SU-DHL-6 (cell line): ENCODE measurements at regions not wholly inside any gene's neighbourhood (a gene's known extent, or its start where the extent isn't known, plus 50 kb on each side); places are given as distances from the start of the nearest gene placed in this dataset.

ENCODE experiments used
- H2AFZ ChIP-seq: fragments of 200-600 bp; sonication (generic); 2 replicates; pipeline ENCODE4 v1.6.1; 2014; ENCODE audit warnings: low read depth, mild to moderate bottlenecking, moderate library complexity, mixed read lengths, antibody characterized with exemption, low read length; ENCODE audit not compliant: severe bottlenecking
- H3F3A ChIP-seq: fragments of 200-600 bp; shearing (Covaris generic); 2 replicates; pipeline ENCODE4 v1.6.0; 2016; ENCODE audit warnings: antibody characterized with exemption, mild to moderate bottlenecking; ENCODE audit not compliant: insufficient read depth
- H3K27ac ChIP-seq: fragments of 200-600 bp; sonication (generic); 2 replicates; pipeline ENCODE4 v1.5.1; 2016; ENCODE audit warnings: low read depth, mild to moderate bottlenecking, low read length, moderate library complexity, mixed read lengths
- H3K27me3 ChIP-seq: fragments of 200-600 bp; sonication (generic), shearing (Covaris generic); 2 replicates; pipeline ENCODE4 v1.6.0; 2014; ENCODE audit warnings: mild to moderate bottlenecking, low read length
- H3K36me3 ChIP-seq: fragments of 200-600 bp; sonication (generic); 2 replicates; pipeline ENCODE4 v1.6.1; 2014; ENCODE audit warnings: mild to moderate bottlenecking, low read length, mixed read lengths
- H3K4me2 ChIP-seq: fragments of 300-600, 200-600 bp; shearing (Covaris generic), sonication (generic); 2 replicates; pipeline ENCODE4 v1.6.0; 2014; ENCODE audit warnings: low read length, low read depth, mild to moderate bottlenecking; ENCODE audit not compliant: poor library complexity, severe bottlenecking
- H3K4me3 ChIP-seq: fragments of 200-600 bp; sonication (generic); 2 replicates; pipeline ENCODE4 v1.5.1; 2014; ENCODE audit warnings: antibody characterized with exemption, low read length, mild to moderate bottlenecking, mixed read lengths; ENCODE audit not compliant: insufficient read depth, poor library complexity, severe bottlenecking
- H3K79me2 ChIP-seq: fragments of 200-600 bp; sonication (generic); 2 replicates; pipeline ENCODE4 v1.6.1; 2014; ENCODE audit warnings: mild to moderate bottlenecking, low read length, moderate library complexity; ENCODE audit not compliant: insufficient read depth
- H3K9ac ChIP-seq: fragments of 200-600 bp; sonication (generic); 2 replicates; pipeline ENCODE4 v1.7.0; 2014; ENCODE audit warnings: mild to moderate bottlenecking, low read length
- H3K9me2 ChIP-seq: fragments of 200-600 bp; sonication (generic); replicated peaks from 2 replicates; pipeline ENCODE4 v1.6.1; 2014; ENCODE audit warnings: low read length; ENCODE audit not compliant: insufficient read depth
- H3K9me3 ChIP-seq: fragments of 200-600 bp; sonication (generic); 2 replicates; pipeline ENCODE4 v1.6.1; 2014; ENCODE audit warnings: low read length, mixed read lengths; ENCODE audit not compliant: insufficient read depth
- H4K20me1 ChIP-seq: fragments of 200-600 bp; sonication (generic); 2 replicates; pipeline ENCODE4 v1.6.1; 2014; ENCODE audit warnings: low read depth, mild to moderate bottlenecking, antibody characterized with exemption, low read length, moderate library complexity, mixed read lengths
- CTCF ChIP-seq: fragments of 200-600 bp; sonication (generic); IDR thresholded peaks from one replicate; pipeline ENCODE4 v1.5.1; 2017; ENCODE audit warnings: antibody characterized with exemption, mild to moderate bottlenecking, low read length, moderate library complexity; ENCODE audit not compliant: insufficient read depth, poor library complexity, severe bottlenecking
- EZH2phosphoT487 ChIP-seq: fragments of 200-600 bp; sonication (generic), shearing (Covaris generic); conservative IDR thresholded peaks from 2 replicates; pipeline ENCODE4 v1.6.1; 2018; ENCODE audit warnings: mild to moderate bottlenecking, antibody characterized with exemption, low read length, moderate library complexity, mixed read lengths

GRCh38 chr6:74061201-74061600 lies 365.2 kb downstream of the CD109 start:
- TF ChIP-seq EZH2phosphoT487 (no peak), CTCF (no peak)
- H3K9ac ChIP-seq = no peak overlapping the region
- no peaks in the 10 kb centered on the region for H4K20me1 ChIP-seq
- H3K79me2 ChIP-seq = no peaks in the 10 kb centered on the region
- H3K27ac ChIP-seq = no peak overlapping the region
- H3K9me2 ChIP-seq = no peaks in the 10 kb centered on the region
- no peak overlapping the region for H3K4me2 ChIP-seq
- H3K9me3 ChIP-seq = no peaks in the 10 kb centered on the region
- H2AFZ ChIP-seq = no peak overlapping the region
- H3F3A ChIP-seq = no peaks in the 10 kb centered on the region
- H3K36me3 ChIP-seq = no peaks in the 10 kb centered on the region
- H3K4me3 ChIP-seq = no peak overlapping the region
- no peaks in the 10 kb centered on the region for H3K27me3 ChIP-seq

- H4K20me1 ChIP-seq = no peaks in the 10 kb centered on the region
- TF ChIP-seq EZH2phosphoT487 (no peak), CTCF (no peak)
- no peak overlapping the region for H3K9ac ChIP-seq
- no peak overlapping the region for H3K27ac ChIP-seq
- H3K36me3 ChIP-seq = no peaks in the 10 kb centered on the region
- no peak overlapping the region for H2AFZ ChIP-seq
- H3K9me2 ChIP-seq = no peaks in the 10 kb centered on the region
- no peaks in the 10 kb centered on the region for H3F3A ChIP-seq
- H3K4me3 ChIP-seq = no peak overlapping the region
- no peaks in the 10 kb centered on the region for H3K9me3 ChIP-seq
- H3K27me3 ChIP-seq = no peaks in the 10 kb centered on the region
- H3K79me2 ChIP-seq = no peaks in the 10 kb centered on the region
- no peak overlapping the region for H3K4me2 ChIP-seq
Observed at GRCh38 chr6:74060354-74060753, 364.4 kb downstream of the CD109 start.

- H3K4me3 ChIP-seq = no peak overlapping the region
- no peak overlapping the region for H2AFZ ChIP-seq
- no peaks in the 10 kb centered on the region for H4K20me1 ChIP-seq
- no peak overlapping the region for H3K27ac ChIP-seq
- TF ChIP-seq CTCF (no peak), EZH2phosphoT487 (no peak)
- no peaks in the 10 kb centered on the region for H3K27me3 ChIP-seq
- no peak overlapping the region for H3K9ac ChIP-seq
- H3K4me2 ChIP-seq = no peak overlapping the region
- no peaks in the 10 kb centered on the region for H3K9me2 ChIP-seq
- no peaks in the 10 kb centered on the region for H3K79me2 ChIP-seq
- H3F3A ChIP-seq = no peaks in the 10 kb centered on the region
- no peaks in the 10 kb centered on the region for H3K9me3 ChIP-seq
- H3K36me3 ChIP-seq = no peaks in the 10 kb centered on the region
Observed at GRCh38 chr6:74058606-74059005, 362.6 kb downstream of the CD109 start.

GRCh38 chr6:74057326-74057725 lies 361.3 kb downstream of the CD109 start:
- H3K79me2 ChIP-seq = no peaks in the 10 kb centered on the region
- no peaks in the 10 kb centered on the region for H3K9me3 ChIP-seq
- H3K27me3 ChIP-seq = no peaks in the 10 kb centered on the region
- no peak for TF ChIP-seq EZH2phosphoT487
- TF ChIP-seq CTCF = no peak
- no peak overlapping the region for H2AFZ ChIP-seq
- H3K4me3 ChIP-seq = no peak overlapping the region
- H3K4me2 ChIP-seq = no peak overlapping the region
- no peak overlapping the region for H3K9ac ChIP-seq
- H3K9me2 ChIP-seq = no peaks in the 10 kb centered on the region
- no peaks in the 10 kb centered on the region for H4K20me1 ChIP-seq
- H3K27ac ChIP-seq = no peak overlapping the region
- no peaks in the 10 kb centered on the region for H3K36me3 ChIP-seq
- no peaks in the 10 kb centered on the region for H3F3A ChIP-seq
